HG03108 (cell line): ENCODE measurements at regions not wholly inside any gene's neighbourhood (a gene's known extent, or its start where the extent isn't known, plus 50 kb on each side); places are given as distances from the start of the nearest gene placed in this dataset.

Experiments
- ATAC-seq: cut with Tn5 transposase; IDR thresholded peaks from one replicate; pipeline ENCODE4 v1.9.1; 2021; ENCODE audit warnings: moderate library complexity; ENCODE audit not compliant: unreplicated experiment

DNA sequence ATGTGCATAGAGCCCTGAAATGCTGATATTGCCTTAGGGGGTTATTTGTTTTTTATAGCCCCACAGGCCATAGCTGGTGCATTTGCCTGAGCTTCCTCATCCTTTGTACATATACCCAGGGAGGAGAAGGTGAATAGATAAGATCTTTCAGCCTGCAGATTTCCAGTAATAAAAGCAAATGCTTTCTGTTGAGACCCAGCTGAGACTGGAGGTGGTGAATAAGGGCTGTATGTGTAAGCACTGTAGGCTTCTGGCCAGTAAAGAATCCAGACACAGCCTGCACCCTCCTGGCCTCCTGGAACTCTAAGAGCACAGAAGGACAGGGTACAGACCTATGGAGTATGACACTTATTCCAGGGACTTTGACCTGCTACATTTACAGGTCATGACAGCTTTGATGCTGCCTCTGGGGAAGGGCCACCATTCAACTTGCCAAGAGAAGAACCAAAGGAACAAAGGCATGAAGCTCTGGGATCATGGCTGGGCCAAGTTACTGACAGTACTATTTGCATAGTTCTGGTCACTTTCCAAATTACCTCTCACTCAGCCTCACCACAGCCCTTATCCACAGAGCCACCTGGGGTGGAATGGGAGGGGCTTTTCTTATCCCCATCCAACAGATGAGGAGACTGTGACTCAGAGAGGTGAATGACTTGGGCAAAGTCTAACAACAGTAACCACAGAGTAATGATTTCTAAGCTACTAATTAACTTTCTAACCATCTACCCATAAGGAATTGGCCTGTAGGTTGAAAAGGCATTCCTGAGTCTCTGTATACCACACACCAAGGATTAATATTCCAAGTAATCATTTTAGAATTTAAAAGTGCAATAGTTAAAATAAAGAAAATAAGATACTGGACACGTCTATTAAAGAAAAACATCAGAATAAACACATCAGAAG lies 604.5 kb upstream of the KLF4 start:
- no peak for ATAC-seq

DNA sequence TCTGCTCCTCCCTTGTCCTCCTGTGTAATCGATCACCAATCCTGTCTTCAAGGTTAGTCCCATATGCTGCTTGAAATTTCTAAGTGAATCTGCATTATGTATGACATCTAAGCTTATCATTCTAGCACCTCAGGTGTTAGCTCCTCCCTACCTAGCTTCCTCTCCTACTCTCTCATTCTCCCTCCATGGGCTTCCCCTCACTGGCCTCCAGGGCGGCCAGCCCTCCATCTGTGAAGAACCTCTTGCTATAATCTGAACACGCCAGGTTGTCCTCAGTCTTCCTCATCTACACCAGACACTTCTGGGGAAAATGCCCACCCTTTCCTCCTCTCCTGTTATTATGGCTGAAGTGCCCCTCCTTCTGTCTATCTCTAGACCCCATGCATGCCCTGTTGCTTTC lies 599.3 kb upstream of the KLF4 start:
- ATAC-seq: no peak

DNA sequence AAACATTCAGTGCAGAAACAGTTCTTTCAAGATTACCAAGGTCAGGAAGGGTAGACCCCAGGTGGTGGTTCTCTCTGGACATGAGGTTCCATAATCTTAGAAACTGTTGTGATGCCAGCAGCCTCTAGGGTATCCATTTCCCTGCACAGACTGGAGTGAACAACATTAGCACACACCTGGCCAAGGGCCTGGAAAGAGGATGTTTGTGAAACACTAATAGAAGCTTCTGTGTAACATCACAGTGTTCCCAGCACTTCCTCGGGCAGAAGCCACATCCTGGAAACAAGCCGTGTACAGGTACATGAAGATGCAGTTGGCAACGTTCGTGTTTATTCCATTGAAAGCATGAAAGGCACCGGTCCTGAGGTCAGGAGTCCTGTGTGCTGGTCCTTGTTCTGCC lies 598.2 kb upstream of the KLF4 start:
- no peak for ATAC-seq

DNA sequence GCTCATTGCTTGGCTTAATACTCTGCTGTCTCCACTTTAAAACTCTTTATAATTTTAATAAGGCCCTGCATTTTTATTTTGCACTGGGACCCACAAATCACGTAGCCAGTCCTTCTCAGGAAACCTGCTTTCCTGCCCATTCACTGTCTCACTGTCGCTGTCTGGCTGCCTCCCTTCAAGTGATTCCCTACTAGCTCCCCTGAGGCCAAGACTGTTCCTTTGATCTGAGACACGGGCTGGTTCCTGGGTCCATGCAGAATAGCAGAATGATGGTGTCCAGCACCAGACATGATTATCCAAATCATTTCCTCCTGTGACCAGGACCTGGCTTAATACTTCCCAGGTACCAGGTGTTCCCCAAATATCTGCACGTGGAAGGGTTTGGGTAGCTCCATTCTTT lies 597.1 kb upstream of the KLF4 start:
- no peak for ATAC-seq

DNA sequence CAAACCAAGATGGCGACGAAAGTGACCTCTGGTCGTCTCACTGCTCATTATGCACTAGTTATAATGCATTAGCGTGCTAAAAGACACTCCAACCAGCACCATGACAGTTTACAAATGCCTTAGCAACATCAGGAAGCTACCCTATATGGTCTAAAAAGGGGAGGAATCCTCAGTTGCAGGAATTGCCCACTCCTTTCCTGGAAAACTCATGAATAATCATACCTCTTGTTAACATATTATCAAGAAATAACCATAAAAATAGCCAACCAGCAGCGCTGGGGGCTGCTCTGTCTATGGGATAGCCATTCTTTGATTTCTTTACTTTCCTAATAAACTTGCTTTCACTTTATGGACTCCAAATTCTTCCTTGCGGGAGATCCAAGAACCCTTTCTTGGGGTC lies 595.7 kb upstream of the KLF4 start:
- no peak for ATAC-seq

DNA sequence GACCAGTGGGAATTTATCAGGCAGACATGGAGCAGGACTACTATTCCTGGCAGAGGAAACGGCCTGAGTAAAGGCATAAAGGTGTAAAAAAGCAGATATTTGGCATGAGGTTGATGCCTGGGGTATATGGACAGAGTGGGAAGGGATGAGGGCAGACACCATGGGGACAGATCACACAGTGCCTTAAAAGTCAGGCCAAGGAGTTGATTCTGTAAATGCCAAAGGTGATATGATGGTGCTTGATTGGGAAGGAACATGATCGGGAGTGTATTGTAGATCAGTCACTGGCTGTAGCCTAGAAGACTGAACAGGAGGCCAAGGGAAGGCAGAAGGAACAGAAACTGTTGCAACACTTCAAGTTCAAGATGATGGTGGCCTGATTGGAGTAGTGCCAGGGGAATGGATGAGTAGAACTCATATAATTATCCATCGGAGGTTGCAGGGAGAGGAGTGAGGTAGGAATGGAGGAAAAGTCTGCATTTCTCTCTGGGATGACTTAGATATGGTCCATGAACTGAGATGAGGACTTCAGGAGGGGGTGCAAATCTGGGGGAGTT lies 594.3 kb upstream of the KLF4 start:
- no peak for ATAC-seq

DNA sequence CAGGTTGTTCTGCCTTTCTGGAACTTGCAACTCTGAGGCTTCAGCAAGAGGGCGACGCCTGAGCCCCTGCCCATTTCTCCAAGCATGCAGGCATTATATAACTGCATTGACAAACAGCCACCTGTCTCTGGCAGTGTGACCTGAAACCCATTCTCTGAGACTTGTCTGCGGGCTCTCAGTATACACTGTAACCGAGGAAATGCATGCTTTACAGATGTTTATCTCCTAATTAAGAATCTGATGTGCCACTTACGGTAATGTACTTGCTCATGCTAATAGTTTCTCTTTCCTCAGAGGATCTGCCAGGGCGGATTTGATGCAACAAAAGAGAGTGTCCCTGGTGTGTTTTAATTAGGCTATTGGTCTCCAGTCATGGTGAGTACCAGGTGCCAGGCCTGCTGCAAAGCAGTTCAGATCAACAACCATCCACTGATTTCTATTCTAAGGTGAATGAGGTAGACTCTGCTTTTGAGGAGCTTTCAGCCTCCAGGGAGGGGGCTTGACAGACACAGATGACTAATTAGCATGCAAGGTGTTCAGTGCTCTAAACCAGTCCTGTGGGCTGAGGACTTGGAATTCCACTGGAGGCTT lies 593.7 kb upstream of the KLF4 start:
- ATAC-seq: no peak

DNA sequence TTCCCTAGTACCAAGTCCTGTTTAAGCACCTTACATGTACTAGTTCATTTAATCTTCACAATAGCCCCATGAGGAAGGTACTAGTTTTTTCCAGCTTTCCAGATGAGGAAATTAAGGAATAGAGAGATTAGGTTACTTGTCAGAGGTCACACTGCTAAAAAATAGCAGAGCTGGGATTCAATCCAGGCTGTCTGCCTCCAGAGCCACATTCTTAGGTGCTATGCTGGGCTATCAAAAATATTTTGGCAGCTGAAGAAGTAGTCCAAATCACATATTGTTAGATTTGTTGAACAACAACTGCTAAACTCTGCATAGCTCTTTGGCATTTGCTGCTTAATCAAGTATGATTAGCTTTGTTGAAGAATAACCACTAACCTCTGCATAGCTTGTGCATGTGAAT lies 591.5 kb upstream of the KLF4 start:
- no peak for ATAC-seq

DNA sequence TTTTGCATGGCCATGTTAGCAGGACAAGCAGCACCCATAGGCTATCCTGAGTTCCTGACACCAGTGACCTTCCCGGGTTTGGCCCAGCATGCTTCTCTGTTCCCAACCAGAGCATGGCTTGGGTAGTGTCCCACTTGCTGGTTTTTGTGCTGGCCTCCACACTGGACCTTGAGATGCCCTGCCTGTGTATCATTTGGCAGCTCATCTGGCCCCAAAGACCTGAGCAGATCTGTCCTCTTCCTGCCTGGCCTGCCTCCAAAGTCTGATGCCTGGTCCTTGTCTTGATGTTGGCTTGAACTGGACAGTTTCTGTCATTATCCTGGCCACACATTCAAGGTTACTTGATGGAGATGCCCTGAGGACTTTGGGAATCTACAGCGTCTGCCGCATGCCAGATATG lies 590.7 kb upstream of the KLF4 start:
- ATAC-seq: no peak

DNA sequence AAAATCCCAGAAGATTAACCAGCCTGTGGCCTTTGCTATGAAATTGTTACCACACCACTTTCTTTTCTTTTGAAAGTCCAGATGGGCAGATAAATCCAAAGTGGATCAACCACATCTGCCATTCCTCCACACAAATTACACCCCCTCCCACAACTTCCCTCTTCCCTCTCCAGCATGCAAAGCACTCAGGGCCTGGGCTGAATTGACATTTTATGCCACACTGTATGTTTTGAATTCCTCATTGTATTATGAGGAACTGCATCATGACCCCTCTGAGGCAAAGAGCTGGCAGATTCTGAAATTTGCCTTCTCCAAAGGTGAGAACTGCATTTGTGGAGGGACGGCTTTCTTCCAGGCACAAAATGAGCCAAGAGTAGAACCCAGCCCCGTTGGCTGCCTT lies 589.2 kb upstream of the KLF4 start:
- ATAC-seq: no peak

DNA sequence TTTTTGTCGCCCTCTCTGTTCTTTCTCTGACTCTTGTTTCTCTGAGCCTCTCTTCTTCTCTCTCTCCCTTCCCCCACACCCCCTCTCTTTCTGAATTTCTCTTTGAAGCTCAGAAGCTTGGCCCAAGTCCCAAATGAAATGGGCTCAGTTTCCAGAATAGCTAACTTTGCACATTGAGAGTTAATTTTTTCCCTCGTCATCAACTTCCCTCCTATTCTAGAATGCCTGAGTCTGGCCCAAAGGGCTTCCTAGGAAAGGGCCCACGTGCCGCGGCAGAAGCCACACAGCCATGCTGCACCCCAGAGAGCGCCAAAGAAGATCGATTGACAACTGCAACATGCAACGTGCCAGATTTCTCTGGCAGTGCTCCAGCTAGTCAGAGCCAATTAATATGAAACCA lies 588.8 kb upstream of the KLF4 start:
- ATAC-seq: no peak

DNA sequence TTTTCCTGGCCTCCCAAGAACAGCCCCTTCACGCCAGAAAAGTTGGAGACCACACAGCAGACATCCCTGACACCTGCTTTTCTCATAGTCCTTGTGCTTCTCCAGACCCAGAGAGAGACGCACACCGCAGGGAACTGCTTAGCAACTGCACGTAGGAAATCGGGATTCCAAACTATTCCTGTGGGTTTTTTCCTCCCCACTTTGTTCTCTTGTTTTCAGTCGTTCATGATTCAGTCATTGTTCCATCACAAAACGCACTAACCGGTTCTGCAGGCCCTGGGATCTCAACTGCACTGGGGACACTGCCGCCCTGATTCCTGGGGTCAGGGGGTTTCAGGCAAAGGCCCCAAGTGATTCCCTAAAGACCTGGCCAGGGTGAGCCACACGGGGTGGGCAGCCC lies 588.0 kb upstream of the KLF4 start:
- ATAC-seq: no peak

DNA sequence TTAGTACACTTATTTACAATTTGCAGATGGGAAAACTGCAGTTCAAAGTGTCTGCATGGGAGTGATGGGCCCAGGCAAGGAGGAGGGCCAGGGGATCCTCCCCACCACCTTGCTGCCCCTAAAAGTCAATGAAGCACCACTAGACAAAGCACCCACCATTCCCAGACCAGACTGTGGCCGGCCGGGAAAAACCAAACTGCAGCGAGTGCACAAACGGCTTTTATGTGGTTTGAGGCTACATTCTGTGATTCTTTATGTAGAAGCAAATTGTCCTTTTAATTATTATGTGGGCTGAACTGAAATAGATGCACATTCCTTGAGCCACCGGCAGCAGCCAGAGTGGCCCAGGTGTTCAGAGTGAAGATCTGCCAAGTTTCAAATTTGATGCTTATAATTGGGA lies 585.3 kb upstream of the KLF4 start:
- ATAC-seq: no peak

DNA sequence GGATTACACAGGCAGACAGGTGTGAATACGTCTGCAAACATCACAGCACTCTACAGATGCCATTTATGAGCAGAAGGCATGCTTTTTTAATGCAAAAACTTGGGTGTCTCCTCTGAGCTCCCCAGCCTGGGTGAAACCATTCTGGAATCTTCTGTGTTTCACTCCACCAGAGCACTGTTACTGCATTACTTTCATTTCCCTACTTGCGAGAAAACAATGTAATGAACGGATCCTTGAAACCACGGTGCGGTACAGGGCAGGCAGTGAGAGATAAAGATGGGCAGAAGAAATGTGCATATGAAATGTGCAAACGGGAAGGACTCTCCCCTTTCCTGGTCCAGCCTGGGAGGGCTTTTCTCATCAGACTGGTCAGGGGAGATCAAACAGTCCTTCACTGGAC lies 584.3 kb upstream of the KLF4 start:
- no peak for ATAC-seq

DNA sequence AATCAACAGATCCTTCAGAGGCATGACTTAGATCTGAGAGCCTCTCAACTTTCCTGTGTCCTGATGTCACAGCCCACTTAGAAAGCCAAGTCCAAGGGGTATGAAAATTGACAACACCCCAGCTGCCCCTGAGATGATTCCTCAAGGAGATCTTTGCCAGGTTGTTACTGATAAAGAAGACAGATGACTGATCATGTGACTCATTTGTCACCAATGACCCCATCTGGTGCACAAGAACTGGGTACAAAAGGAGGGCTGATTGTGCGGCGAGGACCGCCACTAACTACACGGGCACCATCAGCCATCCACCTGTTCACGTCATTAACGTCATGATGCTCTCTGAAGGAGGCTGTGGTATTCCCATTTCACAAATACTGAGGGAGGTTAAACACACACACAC lies 583.2 kb upstream of the KLF4 start:
- ATAC-seq: no peak

DNA sequence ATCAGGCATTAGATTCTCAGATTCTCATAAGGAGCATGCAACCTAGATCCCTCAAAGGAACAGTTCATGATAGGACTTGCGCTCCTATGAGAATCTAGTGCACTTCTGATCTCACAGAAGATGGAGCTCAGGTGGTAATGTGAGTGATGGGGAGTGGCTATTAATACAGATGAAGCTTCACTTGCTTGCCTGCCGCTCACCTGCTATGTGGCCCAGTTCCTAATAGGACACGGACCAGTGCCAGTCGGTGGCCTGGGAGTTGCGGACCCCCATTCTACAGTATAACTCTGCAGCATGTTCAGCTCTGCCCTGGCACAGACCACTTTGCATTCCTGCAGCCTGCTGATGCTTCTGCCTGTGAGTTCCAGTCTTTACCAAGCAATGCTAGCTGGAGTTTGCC lies 581.3 kb upstream of the KLF4 start:
- no peak for ATAC-seq

DNA sequence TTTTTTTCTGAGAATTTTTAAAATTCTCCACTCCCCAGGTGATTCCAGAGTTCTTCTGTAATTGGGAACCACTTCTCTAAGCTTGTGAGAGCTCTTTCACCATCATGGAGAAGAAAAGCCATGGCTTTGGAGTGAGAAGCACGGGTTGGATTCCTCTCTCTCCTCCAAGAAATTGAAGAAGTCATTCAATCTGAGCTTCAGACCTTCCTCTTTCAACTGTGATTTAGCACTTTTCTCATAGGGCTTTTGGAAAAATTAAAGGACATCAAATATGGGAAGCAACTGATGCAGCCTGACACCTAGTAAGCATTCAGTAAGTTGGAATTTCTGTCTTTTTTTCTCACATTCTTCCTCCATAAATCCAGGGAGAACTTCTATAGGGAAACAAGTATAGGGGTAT lies 580.4 kb upstream of the KLF4 start:
- no peak for ATAC-seq

DNA sequence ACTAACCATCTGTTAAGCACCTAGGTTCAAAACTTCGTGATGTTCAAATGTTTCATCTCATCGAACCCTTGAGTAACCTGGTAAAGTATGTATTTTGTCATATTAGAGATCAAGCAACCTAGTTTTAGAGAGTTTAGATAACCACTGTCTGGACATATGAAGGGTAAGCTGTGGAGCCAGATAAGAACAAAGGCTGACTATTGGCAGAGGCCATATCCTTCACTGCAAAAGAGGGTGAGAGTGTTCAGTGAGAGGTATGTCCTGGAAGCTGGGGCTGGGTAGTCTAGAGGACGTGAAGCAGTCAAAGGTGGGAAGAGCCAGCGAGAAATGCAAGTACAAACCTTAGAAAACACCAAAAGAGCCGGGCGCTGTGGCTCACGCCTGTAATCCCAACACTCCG lies 573.1 kb upstream of the KLF4 start:
- no peak for ATAC-seq

DNA sequence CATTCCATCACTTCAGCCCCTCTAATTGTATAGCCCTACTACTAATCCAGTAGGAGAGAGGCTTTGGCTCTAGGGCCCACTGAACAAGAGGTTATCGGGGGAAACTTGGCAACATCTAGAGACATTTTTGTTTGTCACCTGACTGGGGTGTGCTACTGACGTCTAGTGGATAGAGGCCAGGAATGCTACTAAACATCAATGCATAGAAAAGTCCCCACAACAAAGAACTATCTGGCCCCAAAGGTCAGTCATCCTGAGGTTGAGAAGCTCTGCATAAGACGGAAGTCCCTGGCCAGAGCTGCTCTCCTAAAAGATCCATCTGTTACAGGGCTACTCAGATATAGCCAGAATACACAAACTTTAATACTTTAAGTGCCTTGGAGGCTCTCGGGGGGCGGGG lies 570.6 kb upstream of the KLF4 start:
- no peak for ATAC-seq

DNA sequence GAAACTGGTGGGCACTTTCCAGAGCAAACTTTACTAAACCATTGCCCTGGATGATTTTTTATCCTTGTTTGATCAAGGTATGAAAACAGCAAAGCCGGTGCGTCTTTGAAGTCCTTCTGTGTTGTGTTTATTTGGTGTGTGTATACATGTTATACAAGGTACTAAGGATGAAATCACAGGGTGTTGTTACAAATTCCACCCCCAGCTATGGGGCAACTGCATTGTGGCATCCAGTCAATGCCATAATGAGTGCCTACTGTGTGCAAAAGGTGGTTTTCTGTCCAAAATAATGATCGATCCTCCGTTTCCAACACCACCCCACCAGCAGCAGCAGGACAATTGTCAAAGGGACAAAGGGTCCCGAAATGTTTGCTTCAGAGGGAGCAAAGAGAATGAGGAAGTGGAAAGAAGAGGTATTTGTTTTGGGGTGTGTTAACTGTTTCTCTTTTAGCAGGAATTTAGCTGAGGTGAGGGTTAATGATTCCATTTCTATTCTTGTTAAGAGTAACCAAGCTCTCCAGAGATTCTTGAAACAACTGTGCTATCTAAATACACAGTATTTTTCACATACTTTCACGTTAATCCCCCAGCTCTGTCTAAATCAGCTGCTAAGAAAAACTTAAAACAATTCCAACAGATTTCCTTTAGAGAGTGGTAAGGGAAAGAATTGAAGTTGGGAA lies 568.7 kb upstream of the KLF4 start:
- ATAC-seq: no peak

DNA sequence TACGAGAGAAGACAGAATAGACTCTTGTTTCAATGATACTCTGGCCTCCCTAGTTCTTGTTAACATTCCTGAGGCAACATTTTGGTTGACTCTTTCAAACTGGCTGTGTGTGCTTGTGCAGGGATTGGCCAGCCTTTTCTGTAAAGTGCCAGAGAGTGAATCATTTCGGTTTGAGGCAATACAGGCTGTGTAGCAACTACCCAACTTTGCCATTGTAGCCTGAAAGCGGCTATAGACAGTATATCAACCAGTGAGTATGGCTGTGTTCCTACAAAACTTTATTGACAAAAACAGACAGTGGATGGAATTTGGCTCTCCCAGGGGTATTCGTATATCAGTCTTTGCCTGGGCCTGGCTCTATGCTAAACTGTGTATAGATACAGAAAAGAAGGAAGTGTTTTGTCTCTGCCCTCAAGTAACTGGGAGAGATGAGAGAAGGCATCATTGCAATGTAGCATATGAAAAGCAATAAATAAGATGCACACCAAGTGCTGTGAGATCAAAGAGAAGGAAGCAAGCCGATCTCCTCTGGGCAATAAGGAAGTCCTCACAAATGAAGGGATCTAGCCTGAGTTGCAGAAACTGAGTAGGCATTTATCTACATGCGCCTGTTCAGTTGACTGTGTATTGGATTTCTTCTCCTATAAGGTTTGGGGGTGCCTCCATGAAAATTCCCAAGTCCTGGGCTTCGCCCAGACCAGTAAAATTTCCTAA lies 568.0 kb upstream of the KLF4 start:
- ATAC-seq: no peak
